ENCODE measurements at regions not wholly inside any gene's neighbourhood (a gene's known extent, or its start where the extent isn't known, plus 50 kb on each side); places are given as distances from the start of the nearest gene placed in this dataset.

GRCh38 chr13:104314321-104314720 is 1248.1 kb upstream of the SLC10A2 start:
- H3K9me3 ChIP-seq: no peaks in the 10 kb centered on the region
- TF ChIP-seq POLR2AphosphoS5 (IDR thresholded peaks at IDR 0.05; ENCODE audit: insufficient read depth in 1 of 2, low read depth in 1 of 2): no peak
- TF ChIP-seq POLR2A (IDR thresholded peaks at IDR 0.05): no peak
- TF ChIP-seq, protein P1, sequence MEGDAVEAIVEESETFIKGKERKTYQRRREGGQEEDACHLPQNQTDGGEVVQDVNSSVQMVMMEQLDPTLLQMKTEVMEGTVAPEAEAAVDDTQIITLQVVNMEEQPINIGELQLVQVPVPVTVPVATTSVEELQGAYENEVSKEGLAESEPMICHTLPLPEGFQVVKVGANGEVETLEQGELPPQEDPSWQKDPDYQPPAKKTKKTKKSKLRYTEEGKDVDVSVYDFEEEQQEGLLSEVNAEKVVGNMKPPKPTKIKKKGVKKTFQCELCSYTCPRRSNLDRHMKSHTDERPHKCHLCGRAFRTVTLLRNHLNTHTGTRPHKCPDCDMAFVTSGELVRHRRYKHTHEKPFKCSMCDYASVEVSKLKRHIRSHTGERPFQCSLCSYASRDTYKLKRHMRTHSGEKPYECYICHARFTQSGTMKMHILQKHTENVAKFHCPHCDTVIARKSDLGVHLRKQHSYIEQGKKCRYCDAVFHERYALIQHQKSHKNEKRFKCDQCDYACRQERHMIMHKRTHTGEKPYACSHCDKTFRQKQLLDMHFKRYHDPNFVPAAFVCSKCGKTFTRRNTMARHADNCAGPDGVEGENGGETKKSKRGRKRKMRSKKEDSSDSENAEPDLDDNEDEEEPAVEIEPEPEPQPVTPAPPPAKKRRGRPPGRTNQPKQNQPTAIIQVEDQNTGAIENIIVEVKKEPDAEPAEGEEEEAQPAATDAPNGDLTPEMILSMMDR (IDR thresholded peaks at IDR 0.05): no peak
- intact Hi-C loops (cut with DNase I): no loop called here
- no peak overlapping the region for H3K27ac ChIP-seq
- H3K4me1 ChIP-seq: no peaks in the 10 kb centered on the region
- H3K4me3 ChIP-seq: no peak overlapping the region
- no peaks in the 10 kb centered on the region for H3K27me3 ChIP-seq
- no peak for DNase-seq (ENCODE audit: extremely low spot score in 2 of 2)
- H3K36me3 ChIP-seq: no peaks in the 10 kb centered on the region

DNA sequence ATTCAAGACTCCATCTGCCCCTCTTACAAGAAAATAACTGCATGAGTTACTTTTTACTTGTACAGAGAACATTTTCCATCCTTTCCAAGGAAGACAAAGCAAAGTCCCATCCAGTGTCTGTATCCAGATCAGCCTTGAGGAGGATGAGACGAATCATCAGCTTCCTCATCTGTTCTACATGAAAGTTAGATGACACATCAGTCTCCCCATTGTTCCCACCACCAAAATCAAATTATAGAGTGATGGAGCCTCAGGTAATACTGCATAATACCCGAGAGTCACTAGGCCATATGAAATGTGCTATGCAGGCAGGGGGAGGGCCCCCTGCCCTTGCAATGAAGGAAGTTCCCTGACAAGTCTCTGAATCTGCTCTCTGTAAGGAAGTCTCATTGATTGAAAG is 1244.6 kb upstream of the SLC10A2 start:
- DNase-seq (ENCODE audit: extremely low spot score in 2 of 2): no peak
- H3K9me3 ChIP-seq: no peaks in the 10 kb centered on the region
- no peaks in the 10 kb centered on the region for H3K36me3 ChIP-seq
- intact Hi-C loops (cut with DNase I): no loop called here
- TF ChIP-seq, protein P1 (IDR thresholded peaks at IDR 0.05): no peak
- TF ChIP-seq POLR2A (IDR thresholded peaks at IDR 0.05) (no peak), POLR2AphosphoS5 (IDR thresholded peaks at IDR 0.05; ENCODE audit: insufficient read depth in 1 of 2, low read depth in 1 of 2) (no peak)
- no peaks in the 10 kb centered on the region for H3K4me1 ChIP-seq
- H3K4me3 ChIP-seq: no peak overlapping the region
- no peaks in the 10 kb centered on the region for H3K27me3 ChIP-seq
- H3K27ac ChIP-seq: no peak overlapping the region

DNA sequence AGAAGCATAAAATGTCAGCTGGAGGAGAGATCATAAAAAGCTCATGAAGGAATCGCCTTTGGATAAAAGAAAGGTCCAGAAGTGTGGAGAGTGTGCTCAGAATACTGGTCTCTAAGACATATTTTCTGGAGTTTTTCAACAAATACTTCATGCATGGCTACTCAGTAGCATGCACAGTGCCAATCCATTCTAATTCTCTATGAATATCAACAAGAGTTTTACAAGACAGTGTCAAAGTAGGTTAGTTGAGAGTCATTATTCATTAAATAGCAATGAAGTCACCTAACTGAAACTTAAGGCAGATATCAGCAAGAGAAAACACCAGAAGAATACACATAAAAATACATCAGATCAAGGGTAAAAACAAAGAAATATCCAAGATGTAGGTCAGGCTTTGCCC is 1243.2 kb upstream of the SLC10A2 start:
- intact Hi-C loops (cut with DNase I): no loop called here
- H3K9me3 ChIP-seq: no peaks in the 10 kb centered on the region
- TF ChIP-seq, protein P1 (IDR thresholded peaks at IDR 0.05): no peak
- no peak for TF ChIP-seq POLR2A (IDR thresholded peaks at IDR 0.05)
- H3K4me1 ChIP-seq: no peaks in the 10 kb centered on the region
- no peak overlapping the region for H3K4me3 ChIP-seq
- H3K27ac ChIP-seq: no peak overlapping the region
- no peak for DNase-seq (ENCODE audit: extremely low spot score in 2 of 2)
- no peaks in the 10 kb centered on the region for H3K36me3 ChIP-seq
- H3K27me3 ChIP-seq: no peaks in the 10 kb centered on the region

DNA sequence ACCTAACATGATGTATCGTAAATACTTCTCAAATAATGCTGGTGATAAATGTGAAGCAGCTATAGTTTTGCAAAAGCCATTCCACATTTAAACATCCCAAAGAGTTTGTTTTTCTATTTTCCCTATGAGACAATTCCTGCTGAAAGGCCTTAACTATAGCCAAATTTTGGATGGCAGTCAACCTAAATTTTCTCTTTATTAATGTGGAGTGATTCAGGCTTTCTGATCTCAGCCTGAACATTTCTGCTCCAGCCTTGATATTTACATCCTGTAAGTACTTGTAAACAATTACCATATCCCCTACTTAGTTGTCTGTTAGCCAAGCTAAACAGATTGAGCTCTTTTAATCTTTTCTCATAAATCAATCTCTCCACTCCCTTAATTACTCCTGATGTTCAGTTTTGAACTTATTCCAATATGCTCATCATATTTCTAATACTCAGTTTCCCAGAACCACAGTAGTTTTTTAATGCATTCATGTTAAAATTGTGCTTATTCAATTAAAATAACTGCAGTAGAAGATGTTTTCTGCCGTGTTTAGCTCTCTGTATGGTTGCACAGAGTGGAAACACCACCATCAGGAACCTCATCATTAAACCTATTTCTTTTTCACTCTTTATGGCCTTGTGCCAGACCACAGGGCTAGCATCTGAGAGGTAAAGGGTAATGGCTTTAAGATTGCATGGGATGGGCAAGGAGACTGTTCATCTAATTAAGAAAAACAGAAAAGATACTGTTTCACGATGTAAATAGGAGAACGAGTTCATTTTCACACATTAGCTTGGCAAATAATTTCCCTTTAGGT is 1235.2 kb upstream of the SLC10A2 start:
- Histone ChIP-seq H3K27me3 (no peaks in the 10 kb centered on the region), H3K4me3 (no peak overlapping the region), H3K27ac (no peak overlapping the region), H3K36me3 (no peaks in the 10 kb centered on the region), H3K4me1 (no peaks in the 10 kb centered on the region), H3K9me3 (no peaks in the 10 kb centered on the region)
- intact Hi-C loops (cut with DNase I): no loop called here
- DNase-seq (ENCODE audit: extremely low spot score in 2 of 2): no peak
- TF ChIP-seq, protein P1 (IDR thresholded peaks at IDR 0.05): no peak
- no peak for TF ChIP-seq POLR2A (IDR thresholded peaks at IDR 0.05)
- no peak for TF ChIP-seq POLR2AphosphoS5 (IDR thresholded peaks at IDR 0.05; ENCODE audit: insufficient read depth in 1 of 2, low read depth in 1 of 2)

GRCh38 chr13:104297075-104297474 is 1230.9 kb upstream of the SLC10A2 start:
- TF ChIP-seq POLR2AphosphoS5 (IDR thresholded peaks at IDR 0.05; ENCODE audit: insufficient read depth in 1 of 2, low read depth in 1 of 2) (no peak), POLR2A (IDR thresholded peaks at IDR 0.05) (no peak)
- TF ChIP-seq, protein P1 (IDR thresholded peaks at IDR 0.05): no peak
- DNase-seq (ENCODE audit: extremely low spot score in 2 of 2): no peak
- intact Hi-C loops (cut with DNase I): no loop called here
- Histone ChIP-seq H3K4me1 (no peaks in the 10 kb centered on the region), H3K9me3 (no peaks in the 10 kb centered on the region), H3K36me3 (no peaks in the 10 kb centered on the region), H3K27ac (no peak overlapping the region), H3K4me3 (no peak overlapping the region), H3K27me3 (no peaks in the 10 kb centered on the region)

All from vagina (tissue), 2 donors.